MM.1S (cell line): ENCODE measurements at regions not wholly inside any gene's neighbourhood (a gene's known extent, or its start where the extent isn't known, plus 50 kb on each side); places are given as distances from the start of the nearest gene placed in this dataset.

Experiments used
- DNase-seq: peaks from one replicate; pipeline ENCODE4 v3.0.0-alpha.2; 2015
- H2AFZ ChIP-seq: fragments of 300-600 bp; sonication (generic); 2 replicates; pipeline ENCODE4 v1.6.0; 2016; ENCODE audit warnings: antibody characterized with exemption, low read length
- H3F3A ChIP-seq: fragments of 300-600 bp; sonication (generic); 2 replicates; pipeline ENCODE4 v1.6.1; 2016; ENCODE audit warnings: mild to moderate bottlenecking, antibody characterized with exemption, low read length, moderate library complexity, mixed read lengths; ENCODE audit not compliant: insufficient read depth
- H3K27ac ChIP-seq: fragments of 300-600 bp; sonication (generic); 2 replicates; pipeline ENCODE4 v1.5.1; 2016; ENCODE audit warnings: mild to moderate bottlenecking, low read length
- H3K27me3 ChIP-seq: fragments of 300-600 bp; sonication (generic); replicated peaks from 2 replicates; pipeline ENCODE4 v1.6.0; 2016; ENCODE audit warnings: low read length; ENCODE audit not compliant: insufficient read depth
- H3K36me3 ChIP-seq: fragments of 300-600 bp; sonication (generic); replicated peaks from 2 replicates; pipeline ENCODE4 v1.6.1; 2016; ENCODE audit warnings: mild to moderate bottlenecking, low read length, mixed read lengths; ENCODE audit not compliant: insufficient read depth
- H3K4me1 ChIP-seq: fragments of 300-600 bp; sonication (generic); 2 replicates; pipeline ENCODE4 v1.6.1; 2016; ENCODE audit warnings: low read length, mixed read lengths
- H3K4me2 ChIP-seq: fragments of 300-600 bp; sonication (generic); 2 replicates; pipeline ENCODE4 v1.6.0; 2016; ENCODE audit warnings: low read depth, low read length
- H3K4me3 ChIP-seq: fragments of 300-600 bp; sonication (generic); 2 replicates; pipeline ENCODE4 v1.5.1; 2016; ENCODE audit warnings: low read length, mixed read lengths
- H3K79me2 ChIP-seq: fragments of 300-600 bp; sonication (generic); 2 replicates; pipeline ENCODE4 v1.6.1; 2016; ENCODE audit warnings: mixed run types, low read length, mixed read lengths
- H3K9ac ChIP-seq: fragments of 300-600 bp; sonication (generic); 2 replicates; pipeline ENCODE4 v1.6.1; 2016; ENCODE audit warnings: low read length, mixed read lengths
- H3K9me2 ChIP-seq: fragments of 300-600 bp; sonication (generic); replicated peaks from 2 replicates; pipeline ENCODE4 v1.6.1; 2016; ENCODE audit warnings: mild to moderate bottlenecking, low read length, mixed read lengths; ENCODE audit not compliant: insufficient read depth
- H3K9me3 ChIP-seq: fragments of 300-600 bp; sonication (generic); replicated peaks from 2 replicates; pipeline ENCODE4 v1.6.1; 2016; ENCODE audit warnings: mild to moderate bottlenecking, low read length, mixed read lengths; ENCODE audit not compliant: insufficient read depth
- H4K20me1 ChIP-seq: fragments of 300-600 bp; sonication (generic); 2 replicates; pipeline ENCODE4 v1.6.1; 2016; ENCODE audit warnings: mild to moderate bottlenecking, low read length, moderate library complexity, mixed read lengths; ENCODE audit not compliant: insufficient read depth
- EZH2 ChIP-seq: fragments of 300-600 bp; sonication (generic); optimal IDR thresholded peaks from 2 replicates; pipeline ENCODE3; 2017; ENCODE audit warnings: low read depth, mild to moderate bottlenecking, antibody characterized with exemption, low read length, mixed read lengths
- EZH2phosphoT487 ChIP-seq: fragments of 300-600 bp; sonication (generic); IDR thresholded peaks from 2 replicates; pipeline ENCODE4 v1.6.1; 2018; ENCODE audit warnings: antibody characterized with exemption, low read length
- TF ChIP-seq, protein P1 (sequence below): fragments of 300-600 bp; sonication (generic); IDR thresholded peaks from 2 replicates; pipeline ENCODE4 v1.5.1; 2016; ENCODE audit warnings: antibody characterized with exemption, low read length, mixed read lengths

DNA sequence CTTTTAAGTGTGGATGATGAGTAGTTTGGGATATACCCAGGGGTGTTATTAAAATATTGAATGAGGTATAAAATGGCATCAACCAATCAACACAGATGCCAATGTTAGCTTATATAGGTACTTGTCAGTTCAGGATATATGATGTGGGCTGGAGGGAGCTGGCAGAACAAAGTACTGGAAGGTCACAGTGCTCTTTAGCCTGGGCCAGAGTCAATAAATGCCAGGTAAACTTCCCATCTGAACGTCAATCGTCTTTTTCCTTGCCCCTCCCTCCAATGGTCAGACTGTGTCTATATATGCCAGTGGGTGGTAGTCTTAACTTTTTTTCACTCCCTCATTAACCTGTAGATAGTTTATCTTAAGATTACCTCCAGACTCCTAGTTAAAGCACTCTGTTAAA, 140.8 kb upstream of the RBMS1 start:
- H3F3A ChIP-seq = no peaks in the 10 kb centered on the region
- H3K9me3 ChIP-seq = no peaks in the 10 kb centered on the region
- H2AFZ ChIP-seq = no peak overlapping the region
- no peak overlapping the region for H3K9ac ChIP-seq
- H3K4me2 ChIP-seq = no peak overlapping the region
- DNase-seq = no peak
- no peak overlapping the region for H3K4me3 ChIP-seq
- H3K27ac ChIP-seq = no peak overlapping the region
- H4K20me1 ChIP-seq = no peaks in the 10 kb centered on the region
- no peaks in the 10 kb centered on the region for H3K9me2 ChIP-seq
- no peaks in the 10 kb centered on the region for H3K79me2 ChIP-seq
- no peaks in the 10 kb centered on the region for H3K36me3 ChIP-seq
- no peaks in the 10 kb centered on the region for H3K27me3 ChIP-seq
- TF ChIP-seq EZH2 (no peak), EZH2phosphoT487 (no peak)
- TF ChIP-seq, protein P1, sequence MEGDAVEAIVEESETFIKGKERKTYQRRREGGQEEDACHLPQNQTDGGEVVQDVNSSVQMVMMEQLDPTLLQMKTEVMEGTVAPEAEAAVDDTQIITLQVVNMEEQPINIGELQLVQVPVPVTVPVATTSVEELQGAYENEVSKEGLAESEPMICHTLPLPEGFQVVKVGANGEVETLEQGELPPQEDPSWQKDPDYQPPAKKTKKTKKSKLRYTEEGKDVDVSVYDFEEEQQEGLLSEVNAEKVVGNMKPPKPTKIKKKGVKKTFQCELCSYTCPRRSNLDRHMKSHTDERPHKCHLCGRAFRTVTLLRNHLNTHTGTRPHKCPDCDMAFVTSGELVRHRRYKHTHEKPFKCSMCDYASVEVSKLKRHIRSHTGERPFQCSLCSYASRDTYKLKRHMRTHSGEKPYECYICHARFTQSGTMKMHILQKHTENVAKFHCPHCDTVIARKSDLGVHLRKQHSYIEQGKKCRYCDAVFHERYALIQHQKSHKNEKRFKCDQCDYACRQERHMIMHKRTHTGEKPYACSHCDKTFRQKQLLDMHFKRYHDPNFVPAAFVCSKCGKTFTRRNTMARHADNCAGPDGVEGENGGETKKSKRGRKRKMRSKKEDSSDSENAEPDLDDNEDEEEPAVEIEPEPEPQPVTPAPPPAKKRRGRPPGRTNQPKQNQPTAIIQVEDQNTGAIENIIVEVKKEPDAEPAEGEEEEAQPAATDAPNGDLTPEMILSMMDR = no peak
- no peaks in the 10 kb centered on the region for H3K4me1 ChIP-seq

DNA sequence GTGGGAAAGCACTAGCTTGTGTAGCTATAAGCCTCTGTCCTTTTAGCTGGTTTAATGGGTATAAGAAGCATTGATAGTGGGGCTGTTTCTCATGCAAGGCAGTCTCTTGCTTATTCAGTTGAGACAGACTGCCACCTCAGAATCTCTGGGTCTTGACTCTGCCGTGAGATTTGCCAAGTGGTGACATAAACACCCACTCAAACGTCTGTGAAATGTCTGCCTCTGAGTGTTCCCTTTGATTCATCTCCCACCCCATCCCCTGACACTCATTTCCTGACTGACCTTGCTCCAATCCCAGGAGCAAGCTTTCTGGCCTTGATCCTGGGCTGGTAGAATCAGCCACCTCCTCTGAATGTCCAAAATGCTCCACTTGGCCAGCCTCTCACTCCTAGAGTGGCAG, 141.9 kb upstream of the RBMS1 start:
- no peak for DNase-seq
- Histone ChIP-seq H3K9ac (no peak overlapping the region), H3K9me2 (no peaks in the 10 kb centered on the region), H3K27ac (no peak overlapping the region), H4K20me1 (no peaks in the 10 kb centered on the region), H3K4me3 (no peak overlapping the region), H2AFZ (no peak overlapping the region), H3K36me3 (no peaks in the 10 kb centered on the region), H3K4me2 (no peak overlapping the region), H3K79me2 (no peaks in the 10 kb centered on the region), H3K4me1 (no peaks in the 10 kb centered on the region), H3F3A (no peaks in the 10 kb centered on the region), H3K27me3 (no peaks in the 10 kb centered on the region), H3K9me3 (no peaks in the 10 kb centered on the region)
- TF ChIP-seq, protein P1 = no peak
- TF ChIP-seq EZH2phosphoT487 (no peak), EZH2 (no peak)

DNA sequence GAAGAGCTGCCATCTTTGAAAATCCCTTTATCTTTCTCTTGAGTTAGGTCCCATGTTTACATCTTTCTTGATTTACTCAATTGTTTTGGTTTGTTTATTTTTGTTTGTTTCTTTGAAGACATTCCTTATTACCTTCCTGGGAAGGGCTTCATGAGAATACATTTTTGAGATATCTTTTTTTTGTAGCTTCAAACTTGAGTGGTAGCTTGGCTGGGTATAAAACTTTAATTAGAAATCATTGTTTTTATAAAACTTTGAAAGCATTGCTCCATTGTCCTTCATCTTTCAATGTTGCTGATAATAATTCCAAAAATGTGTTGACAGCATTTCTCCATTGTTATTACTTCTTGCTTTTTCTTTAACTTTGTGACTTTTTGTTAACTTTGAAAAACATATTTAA, 145.9 kb upstream of the RBMS1 start:
- no peaks in the 10 kb centered on the region for H3K36me3 ChIP-seq
- no peak overlapping the region for H3K27ac ChIP-seq
- no peaks in the 10 kb centered on the region for H3K9me2 ChIP-seq
- H3K9me3 ChIP-seq = no peaks in the 10 kb centered on the region
- no peaks in the 10 kb centered on the region for H3F3A ChIP-seq
- no peak overlapping the region for H3K9ac ChIP-seq
- no peak for DNase-seq
- no peak overlapping the region for H3K4me2 ChIP-seq
- H3K4me3 ChIP-seq = no peak overlapping the region
- peaks cover 9% of the 10 kb centered on the region for H3K4me1 ChIP-seq
- H4K20me1 ChIP-seq = no peaks in the 10 kb centered on the region
- H3K27me3 ChIP-seq = no peaks in the 10 kb centered on the region
- H3K79me2 ChIP-seq = no peaks in the 10 kb centered on the region
- H2AFZ ChIP-seq = no peak overlapping the region
- TF ChIP-seq EZH2 = no peak

DNA sequence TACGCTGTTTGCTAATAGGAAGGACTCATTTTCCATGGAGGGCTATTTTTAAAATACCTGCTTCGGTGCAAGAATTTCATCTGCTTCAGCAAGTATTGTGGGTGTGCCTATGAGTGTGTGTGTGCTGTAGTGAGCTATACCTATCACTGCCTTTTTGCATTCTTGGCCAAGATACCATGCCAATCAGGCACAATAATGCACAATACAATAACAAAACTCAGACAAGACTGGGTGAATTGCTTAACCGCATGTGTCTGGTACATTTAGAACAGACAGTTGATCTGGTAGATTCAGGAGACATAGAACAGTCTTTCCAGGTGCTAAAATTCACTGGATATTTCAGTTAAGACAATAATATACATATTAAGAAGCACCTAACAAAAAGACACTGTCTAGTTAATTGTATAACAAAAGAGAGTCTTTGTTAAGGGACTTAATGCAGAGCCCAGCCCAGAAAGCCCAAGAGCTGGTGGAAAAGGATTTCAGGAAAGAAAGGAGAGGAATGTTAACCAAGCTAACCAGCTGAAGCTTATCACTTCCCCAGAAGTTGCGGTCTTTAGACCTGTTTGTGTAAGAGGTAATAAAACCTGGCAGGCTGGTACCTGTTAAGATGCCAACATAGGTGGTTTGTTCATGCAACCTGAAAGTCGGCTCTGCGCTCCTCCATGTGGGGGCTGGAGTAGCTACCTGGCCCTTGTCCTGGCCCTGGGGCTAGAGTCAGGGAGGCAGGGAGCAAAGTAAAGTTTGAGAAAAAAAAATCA, 153.3 kb upstream of the RBMS1 start:
- no peak overlapping the region for H2AFZ ChIP-seq
- no peak for DNase-seq
- H3K4me2 ChIP-seq = no peak overlapping the region
- H3K4me3 ChIP-seq = no peak overlapping the region
- H4K20me1 ChIP-seq = no peaks in the 10 kb centered on the region
- peaks cover 15% of the 10 kb centered on the region for H3K4me1 ChIP-seq
- H3K79me2 ChIP-seq = no peaks in the 10 kb centered on the region
- no peaks in the 10 kb centered on the region for H3K27me3 ChIP-seq
- no peak overlapping the region for H3K9ac ChIP-seq
- no peaks in the 10 kb centered on the region for H3K36me3 ChIP-seq
- H3K9me2 ChIP-seq = no peaks in the 10 kb centered on the region
- no peak for TF ChIP-seq EZH2phosphoT487
- TF ChIP-seq EZH2 = no peak
- TF ChIP-seq, protein P1 = no peak
- no peak overlapping the region for H3K27ac ChIP-seq
- H3F3A ChIP-seq = no peaks in the 10 kb centered on the region
- no peaks in the 10 kb centered on the region for H3K9me3 ChIP-seq
